ENCODE measurements at regions not wholly inside any gene's neighbourhood (a gene's known extent, or its start where the extent isn't known, plus 50 kb on each side); places are given as distances from the start of the nearest gene placed in this dataset.
"Not testable (repeated sequence)": the region's sequence is repeated elsewhere in the genome, so short reads cannot be mapped to it uniquely, and the experiment has no call there.

DNA sequence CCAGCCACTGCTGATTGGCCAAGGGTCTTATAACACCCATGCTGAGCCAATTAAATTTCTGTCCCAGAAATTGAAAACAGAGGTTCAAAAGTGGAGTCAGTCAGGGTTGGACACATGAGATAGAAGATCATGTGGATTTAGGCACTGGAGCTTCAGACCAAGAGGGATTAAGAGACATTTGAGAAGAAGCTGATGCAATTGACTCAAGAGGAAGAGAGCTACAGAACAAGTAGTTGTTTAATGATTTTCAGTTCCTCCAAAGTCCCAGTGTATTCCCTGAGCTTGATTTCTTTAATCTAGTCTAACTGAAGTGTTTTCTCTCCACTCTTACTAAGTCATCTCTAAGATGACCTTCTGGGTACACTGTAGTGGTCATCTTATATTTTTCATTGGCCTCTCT, 227.1 kb downstream of the DUSP10 start:
- no peak for DNase-seq (ENCODE audit: low read depth in 3 of 3, low spot score in 1 of 3)

DNA sequence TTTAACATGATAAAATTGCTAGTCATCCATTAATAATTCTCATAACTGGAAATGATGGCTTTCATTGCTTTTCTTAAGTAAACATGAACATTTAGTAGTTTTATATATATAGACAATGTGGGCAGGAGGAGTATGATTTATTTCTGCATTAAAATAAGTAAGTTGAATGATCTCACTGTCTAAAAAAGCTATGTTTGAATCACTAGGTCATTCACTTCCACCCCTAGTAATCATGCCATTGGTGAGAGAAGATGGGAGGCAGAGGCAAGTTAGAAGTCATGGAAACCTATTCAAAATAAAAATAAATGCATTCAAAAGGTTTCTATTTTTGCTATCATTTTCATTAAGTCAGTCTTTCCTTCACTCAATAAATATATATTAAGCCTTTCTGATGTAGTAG, 226.4 kb downstream of the DUSP10 start:
- no peak for DNase-seq (ENCODE audit: low read depth in 3 of 3, low spot score in 1 of 3)

DNA sequence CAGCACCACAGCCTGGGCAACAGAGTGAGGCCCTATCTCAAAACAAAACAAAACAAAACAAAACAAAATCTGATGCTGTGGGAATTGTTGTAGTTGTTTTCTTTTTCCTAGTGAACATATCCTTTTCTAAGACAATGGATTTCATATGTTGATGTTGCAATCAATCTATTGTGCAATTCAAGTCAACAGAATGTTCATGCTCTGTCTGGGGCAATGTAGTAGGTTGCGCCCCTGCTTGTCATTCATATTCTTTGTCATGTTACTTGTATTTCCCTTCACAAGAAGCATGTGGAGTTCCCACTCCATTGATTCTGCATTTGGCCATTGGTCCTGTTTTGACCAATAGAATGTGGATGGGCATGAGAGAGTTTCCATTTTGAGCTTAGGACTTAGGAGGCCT, 223.9 kb downstream of the DUSP10 start:
- DNase-seq (ENCODE audit: low read depth in 3 of 3, low spot score in 1 of 3), result no peak

DNA sequence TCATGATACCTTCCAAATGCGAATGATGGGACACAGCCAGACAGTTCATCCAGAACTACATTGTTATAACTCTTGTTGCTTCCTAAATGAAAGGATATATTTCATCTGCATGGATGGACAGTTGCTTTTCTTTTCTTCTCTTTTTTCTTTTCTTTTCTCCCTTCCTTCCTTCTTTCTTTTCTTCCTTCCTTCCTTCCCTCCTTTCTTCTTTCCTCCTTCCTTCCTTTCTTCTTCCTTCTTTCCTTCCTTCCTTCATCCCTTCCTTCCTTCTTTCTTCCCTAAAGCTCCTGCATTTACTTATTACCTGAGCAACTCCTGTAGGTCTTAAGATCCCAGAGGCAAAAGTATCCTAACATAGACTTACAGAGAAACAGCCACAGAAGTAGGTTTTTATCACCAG, 221.6 kb downstream of the DUSP10 start:
- DNase-seq (ENCODE audit: low read depth in 3 of 3, low spot score in 1 of 3), result no peak

DNA sequence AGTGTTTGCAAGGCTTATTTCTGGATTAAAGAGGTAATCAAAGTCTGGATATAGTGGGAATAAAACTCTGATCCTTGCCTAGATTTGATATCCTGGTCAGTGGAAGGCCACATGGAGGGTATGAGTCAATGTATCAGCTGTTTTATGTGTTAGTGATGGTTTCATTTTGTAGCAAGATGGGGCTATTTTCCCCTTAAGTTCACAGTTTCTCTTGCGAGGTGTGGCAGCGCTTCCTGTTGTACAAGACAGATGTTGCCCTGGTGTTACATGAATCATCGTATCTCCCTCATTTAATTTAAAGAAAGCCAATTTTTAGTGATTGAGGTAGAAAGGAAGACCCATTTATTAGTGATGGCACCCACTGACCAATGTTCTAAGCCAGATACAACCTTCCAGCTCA, 220.2 kb downstream of the DUSP10 start:
- DNase-seq (ENCODE audit: low read depth in 3 of 3, low spot score in 1 of 3), result no peak

DNA sequence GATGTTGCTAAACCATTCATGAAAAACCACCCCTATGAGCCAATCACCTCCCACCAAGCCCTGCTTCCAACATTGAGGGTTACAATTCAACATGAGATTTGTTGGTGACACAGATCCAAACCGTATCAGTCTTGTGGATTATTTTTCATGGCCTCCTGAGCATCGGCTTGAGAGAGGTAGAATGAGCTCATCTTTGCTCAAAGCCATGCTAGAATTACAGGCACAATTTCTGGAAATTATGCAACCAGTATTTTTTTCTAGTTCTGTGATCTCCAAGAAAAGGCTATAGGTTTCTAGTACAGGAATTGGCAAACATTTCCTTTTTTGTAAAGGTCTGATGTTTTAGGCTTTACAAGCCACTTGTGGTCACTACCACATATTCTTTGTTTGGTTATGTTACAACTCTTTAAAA, 219.4 kb downstream of the DUSP10 start:
- no peak for DNase-seq (ENCODE audit: low read depth in 3 of 3, low spot score in 1 of 3)

DNA sequence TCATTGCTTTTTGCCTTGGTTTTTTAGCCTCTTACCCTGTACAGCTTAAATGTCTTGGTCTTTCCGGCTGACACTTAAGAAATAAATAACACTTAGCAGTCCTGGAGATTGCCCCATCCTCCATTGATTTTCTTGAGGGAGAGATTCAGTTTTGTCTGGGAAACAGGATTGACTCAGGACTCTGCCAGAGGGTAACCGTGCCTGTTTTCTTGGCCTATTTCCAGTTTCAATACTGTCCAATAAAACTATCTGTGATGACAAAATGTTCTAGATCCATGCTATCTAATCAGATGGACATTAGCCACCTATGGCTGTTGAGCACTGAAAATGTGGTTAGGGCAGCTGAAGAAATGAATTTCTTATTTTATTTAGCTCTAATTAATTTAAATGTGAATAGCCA, 216.1 kb downstream of the DUSP10 start:
- DNase-seq (ENCODE audit: low read depth in 3 of 3, low spot score in 1 of 3), result no peak

DNA sequence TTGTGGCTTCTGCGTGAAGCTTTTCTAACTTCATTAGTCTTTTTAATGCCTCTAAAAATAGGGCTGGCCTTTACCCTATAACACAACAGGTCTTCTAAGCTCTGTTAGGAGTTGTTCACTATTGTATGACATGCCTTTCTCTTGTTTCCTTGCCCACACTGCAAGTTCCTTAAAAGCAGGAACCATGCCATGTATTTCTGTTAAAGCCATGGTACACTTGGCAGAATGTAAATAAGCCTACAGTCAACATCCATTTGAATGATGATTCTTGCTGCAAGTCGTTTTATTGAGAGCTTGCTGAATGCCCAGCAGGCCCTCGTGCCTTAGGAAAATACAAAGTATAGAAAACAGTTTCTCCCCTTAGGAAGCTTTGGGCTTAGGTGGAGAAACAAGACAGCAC, 214.6 kb downstream of the DUSP10 start:
- no peak for DNase-seq (ENCODE audit: low read depth in 3 of 3, low spot score in 1 of 3)

DNA sequence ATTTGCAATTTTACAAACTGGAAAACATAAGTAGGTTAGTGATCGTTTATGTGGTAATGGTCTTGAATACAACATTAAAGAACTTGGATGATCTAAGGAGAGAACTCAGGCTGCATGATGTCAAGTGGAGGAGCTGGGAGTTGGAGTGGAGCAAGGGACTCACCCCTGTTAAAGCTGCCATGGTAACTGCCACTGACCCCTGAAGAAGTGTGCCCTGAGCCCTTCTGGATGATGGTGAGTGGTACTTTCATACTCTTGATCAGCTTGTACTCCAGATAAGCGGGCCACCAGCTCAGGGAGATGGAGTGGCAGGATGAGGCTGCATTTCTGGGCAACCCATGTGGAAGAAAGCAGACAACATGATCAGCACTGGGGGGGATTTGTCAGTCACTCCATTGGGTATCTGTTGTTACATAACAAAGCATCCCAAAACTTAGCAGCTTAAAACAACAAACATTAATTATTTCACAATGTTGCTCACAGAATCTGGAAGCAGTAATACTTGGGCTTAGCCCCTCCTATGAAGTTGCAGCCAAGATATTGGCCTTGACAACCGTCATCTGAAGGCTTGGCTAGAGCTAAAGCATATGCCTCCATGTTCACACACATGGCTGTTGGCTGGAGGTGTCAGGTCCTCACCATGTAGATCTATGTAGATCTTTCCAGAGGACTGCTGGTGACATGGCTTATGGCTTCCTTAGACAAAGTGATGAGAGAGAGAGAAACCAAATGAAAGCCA, 213.8 kb downstream of the DUSP10 start:
- DNase-seq (ENCODE audit: low read depth in 3 of 3, low spot score in 1 of 3), result no peak

DNA sequence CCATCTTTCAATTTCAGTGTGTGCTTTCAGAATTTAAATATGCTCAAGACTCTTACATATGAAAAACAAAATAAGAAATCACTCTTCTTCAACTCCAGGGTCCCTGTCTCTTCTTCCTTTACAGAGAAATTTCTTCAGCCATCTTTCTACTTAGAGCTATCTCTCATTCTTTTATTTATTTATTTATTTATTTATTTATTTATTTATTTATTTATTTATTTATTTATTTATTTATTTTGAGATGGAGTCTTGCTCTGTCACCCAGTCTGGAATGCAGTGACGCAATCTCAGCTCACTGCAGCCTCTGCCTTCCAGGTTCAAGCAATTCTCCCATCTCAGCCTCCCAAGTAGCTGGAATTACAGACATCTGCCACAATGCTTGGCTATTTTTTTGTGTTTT, 211.7 kb downstream of the DUSP10 start:
- DNase-seq (ENCODE audit: low read depth in 3 of 3, low spot score in 1 of 3), result not testable (repeated sequence)

DNA sequence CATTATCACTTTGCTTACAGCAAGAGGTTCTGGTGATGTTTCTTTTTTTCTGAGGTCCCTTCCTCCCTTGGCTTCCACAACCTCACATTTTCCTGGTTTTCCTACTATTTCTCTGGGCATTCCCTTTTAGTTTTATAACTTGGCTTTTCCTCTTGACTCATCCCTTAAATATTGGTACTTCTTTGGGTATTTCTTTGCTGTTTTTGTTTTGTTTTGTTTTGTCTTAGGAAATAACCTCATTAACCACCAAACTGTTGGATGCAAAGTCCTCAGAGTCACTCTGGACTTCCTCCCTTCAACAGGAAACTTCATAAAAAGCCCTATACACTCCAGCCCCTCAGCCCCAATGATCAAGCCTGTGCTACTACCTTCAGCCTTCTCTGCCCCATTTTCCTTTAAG, 211.1 kb downstream of the DUSP10 start:
- no peak for DNase-seq (ENCODE audit: low read depth in 3 of 3, low spot score in 1 of 3)

DNA sequence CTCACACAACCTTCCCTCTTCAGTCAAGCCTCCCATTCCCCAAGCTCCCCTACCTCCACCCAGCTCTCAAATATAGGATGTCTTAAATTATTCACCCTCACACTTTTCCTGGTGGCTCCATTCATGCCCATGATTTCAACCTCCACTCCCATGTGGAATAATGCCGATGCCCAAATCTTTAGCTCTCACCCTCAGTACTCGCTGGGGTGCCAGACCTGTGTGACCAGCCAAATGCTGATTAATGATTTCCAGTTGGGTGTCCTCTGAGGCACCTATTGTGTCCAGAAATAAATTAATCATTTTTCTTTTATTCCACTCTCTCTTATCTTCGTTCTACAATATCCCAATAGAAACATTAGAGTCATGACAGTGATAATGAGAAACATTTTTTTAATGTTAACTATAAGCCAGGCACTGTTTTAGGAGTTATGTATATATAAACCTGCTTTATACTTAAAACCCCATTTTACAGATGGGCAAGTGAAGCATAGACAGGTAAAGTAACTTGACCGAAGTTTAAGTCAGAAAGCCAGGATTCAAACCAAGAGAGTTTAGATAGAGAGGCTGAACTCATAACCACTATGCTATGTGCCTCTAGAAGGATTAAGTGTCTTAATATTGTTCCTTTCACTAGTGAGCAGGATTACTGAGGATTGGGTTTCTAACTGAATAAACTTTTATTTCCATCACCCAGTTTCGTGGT, 209.7 kb downstream of the DUSP10 start:
- DNase-seq (ENCODE audit: low read depth in 3 of 3, low spot score in 1 of 3), result no peak

DNA sequence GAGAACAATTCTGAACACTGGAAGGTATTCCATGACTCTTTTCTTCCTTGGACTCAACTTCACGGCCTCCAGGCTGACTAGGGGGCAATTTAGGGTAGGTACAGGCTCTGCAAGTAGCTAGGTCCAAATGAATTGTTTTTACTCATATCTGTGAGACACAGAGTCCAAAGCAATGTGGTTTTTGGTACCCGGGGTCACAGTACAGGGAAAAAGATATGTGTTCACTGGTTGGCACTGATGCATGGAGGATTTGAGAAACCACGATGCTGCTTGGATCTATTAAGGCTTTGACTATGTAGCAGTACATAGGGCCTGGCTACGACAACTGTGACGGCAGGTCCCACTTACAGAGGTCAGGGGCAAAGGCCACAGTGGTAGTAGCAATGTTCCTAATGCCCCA, 200.6 kb downstream of the DUSP10 start:
- DNase-seq (ENCODE audit: low read depth in 3 of 3, low spot score in 1 of 3), result no peak

DNA sequence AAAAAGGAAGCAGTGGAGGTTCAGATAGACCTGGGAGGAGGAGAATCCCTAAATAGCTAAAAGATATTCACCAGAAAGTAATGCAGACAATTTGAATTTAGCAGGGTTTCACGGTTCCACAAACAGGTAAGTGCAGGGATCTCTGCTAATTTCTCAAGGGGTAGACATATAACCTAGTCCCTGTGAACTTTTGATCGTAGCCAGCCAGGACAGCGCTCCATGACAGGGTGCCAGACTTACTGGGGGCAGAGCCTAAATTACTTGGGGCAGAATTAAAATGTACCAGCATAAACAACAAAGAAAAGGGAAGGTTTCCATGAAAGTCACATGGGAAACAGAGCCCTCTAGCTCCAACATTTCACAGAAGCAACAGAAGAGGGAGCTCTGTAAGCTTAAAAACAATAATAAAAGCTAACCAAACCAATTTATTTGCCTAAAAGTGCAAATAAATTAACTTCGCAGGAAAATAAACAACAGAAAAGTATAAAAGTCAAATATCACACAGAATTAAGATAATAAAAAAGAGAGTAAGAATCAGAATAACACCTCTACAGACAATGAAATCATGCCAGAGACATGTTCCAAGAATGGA, 198.3 kb downstream of the DUSP10 start:
- no peak for DNase-seq (ENCODE audit: low read depth in 3 of 3, low spot score in 1 of 3)

DNA sequence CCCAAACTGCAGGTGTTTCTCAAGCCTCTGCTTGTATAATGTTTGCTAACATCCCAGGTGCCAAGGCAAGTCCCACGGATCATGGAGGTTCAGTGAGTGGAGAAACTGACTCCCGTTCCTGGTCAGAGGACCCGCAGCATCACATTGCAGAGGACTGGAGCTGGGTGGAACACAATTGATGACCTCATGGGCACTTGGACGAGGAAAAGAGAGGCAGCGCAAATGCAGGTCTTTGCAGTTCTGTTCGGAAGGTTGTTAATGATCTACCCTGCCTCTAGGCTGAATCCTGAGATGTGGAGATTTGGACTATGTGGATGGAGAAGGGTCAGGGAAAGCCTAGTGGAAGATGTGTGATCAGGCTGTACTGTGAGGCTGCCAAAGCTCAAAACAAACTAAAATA, 192.9 kb downstream of the DUSP10 start:
- DNase-seq (ENCODE audit: low read depth in 3 of 3, low spot score in 1 of 3), result no peak

DNA sequence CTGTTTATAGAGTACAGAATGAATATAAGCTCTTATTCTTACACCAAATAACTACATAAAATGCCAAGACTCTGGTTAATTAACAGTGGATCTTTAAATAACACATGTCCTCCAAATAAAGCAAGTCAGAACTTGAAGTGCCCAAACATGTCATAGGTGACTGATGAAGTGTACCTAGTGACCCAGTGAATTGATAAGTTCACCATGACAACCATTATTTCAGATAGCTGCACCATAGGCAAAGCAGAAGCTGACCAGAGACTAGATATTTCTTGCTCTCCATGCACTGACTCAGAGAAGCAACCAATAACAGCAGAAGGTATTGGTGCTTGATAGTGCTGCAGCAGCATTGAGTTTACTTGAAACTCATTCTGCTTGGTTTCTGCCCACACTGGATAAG, 192.1 kb downstream of the DUSP10 start:
- DNase-seq (ENCODE audit: low read depth in 3 of 3, low spot score in 1 of 3), result no peak

DNA sequence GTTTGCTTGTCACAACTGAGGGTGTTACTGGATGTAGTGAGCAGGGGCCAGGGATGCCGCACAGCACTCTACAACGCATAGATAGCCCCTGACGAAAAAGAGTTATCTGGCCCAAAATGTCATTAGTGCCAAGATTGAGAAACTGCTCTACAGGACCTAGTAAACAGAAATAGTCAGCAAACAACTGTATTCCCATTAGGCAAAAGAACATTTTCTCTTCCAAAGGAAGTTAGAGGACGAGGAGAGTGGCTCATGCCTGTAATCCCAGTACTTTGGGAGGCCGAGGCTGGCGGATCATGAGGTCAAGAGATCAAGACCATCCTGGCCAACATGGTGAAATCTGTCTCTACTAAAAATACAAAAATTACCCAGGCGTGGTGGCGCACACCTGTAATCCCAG, 189.1 kb downstream of the DUSP10 start:
- DNase-seq (ENCODE audit: low read depth in 3 of 3, low spot score in 1 of 3), result not testable (repeated sequence)

DNA sequence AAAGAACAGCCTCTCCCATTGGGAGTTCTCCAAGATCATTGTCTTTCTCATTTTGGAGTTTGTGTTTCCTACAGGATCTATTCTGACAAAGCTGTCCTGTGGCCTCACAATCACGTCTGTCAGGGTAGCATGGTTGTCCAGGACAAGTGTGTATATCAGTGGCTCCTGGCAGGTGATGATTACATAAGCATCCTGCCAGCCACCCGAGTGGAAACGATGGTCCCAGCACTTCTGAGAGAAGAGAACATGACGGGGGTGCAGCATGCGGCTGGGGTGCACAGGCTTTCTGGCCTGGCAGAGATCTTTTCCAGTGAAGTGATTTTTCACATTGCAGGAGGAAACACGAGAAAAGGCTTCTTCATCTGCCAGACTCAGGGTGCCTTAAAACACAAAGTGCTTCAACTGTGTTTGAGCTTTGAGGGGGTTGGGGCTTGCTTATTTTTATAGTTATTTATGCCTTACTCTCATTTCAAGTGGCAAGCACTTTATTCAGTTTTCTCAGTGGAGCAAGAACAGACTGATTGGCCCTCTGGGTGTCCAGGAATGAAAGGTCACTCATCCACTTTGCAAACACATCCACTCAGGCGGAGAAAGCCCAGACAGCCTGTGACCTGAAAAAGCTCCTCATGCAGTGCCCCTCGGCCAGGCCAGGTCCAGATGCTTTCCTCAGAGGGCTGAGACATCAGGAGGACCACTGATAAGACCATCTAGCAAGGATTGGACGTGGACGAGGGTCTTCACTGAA, 186.0 kb downstream of the DUSP10 start:
- no peak for DNase-seq (ENCODE audit: low read depth in 3 of 3, low spot score in 1 of 3)

DNA sequence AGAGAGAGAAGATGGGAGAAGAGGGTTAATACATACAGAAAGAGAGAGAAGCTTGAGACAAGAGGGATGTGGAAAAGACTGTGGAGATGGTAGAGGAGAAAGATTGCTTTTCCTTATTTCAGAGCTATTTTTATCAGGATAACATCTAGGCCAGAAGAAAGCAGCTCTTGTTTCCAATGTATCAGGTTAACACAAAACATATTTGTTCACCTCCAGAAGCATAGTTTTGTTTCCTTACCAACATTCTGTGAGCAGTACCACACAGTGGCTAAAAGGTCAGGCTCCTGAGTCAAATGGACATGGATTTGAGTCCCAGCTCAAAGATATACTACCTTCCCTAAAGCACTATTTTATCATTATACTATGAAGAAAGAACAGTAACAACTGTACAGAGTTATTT, 185.5 kb downstream of the DUSP10 start:
- DNase-seq (ENCODE audit: low read depth in 3 of 3, low spot score in 1 of 3), result no peak

DNA sequence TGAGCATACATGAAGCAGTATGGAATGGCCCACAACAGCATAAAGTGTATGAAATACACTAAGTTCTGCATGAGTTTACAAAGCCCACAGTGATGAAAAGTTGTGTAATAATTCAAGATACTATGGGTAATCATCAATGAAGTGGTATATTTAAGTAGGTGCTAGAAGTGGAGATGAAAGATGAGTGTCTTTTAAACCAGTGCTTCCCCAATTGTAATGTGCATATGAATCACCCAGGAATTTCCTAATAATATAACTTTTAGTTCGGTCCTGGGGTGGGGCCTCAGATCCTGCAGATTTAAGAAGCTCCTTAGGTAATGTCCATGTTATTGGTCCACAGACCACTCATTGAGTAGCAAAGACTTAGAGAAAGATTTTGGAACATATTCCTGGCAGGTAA, 184.9 kb downstream of the DUSP10 start:
- DNase-seq (ENCODE audit: low read depth in 3 of 3, low spot score in 1 of 3), result no peak

DNA sequence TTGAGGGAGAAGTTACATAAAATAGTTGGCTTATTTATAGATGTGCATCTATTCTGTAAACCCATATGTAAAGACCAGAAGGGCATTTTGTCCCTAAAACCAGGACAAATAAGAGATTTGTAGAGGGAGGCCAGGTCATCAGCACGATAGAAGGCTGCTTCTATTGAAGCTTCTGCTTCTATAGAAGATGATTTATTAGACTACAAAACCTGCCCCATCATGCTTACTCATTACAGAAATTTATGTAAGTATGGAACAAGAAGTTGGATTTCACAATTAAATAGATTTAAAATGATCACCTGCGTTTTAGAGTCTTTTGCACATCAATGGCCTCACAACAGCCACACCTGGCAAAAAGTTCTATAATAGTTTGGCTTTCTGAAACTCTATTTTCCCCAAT, 183.5 kb downstream of the DUSP10 start:
- DNase-seq (ENCODE audit: low read depth in 3 of 3, low spot score in 1 of 3), result no peak

DNA sequence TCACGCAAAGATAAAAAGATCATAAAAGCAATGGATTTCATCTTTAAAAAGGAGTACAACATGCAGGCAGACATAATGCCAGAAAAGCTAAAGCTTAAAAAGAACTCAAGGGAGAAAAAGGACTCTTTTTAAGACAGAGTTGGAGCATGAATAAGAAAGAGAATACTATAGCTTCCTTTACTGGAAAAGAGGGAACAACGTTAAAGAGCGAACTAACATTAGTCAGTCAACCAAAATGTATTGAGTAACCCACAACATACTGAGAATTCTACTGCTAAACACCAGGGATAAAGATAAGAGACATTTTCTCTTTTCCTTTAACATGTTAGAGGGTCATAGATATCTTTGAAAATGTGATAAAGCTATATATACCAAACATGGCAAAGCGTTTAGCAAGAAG, 182.0 kb downstream of the DUSP10 start:
- no peak for DNase-seq (ENCODE audit: low read depth in 3 of 3, low spot score in 1 of 3)
